A549 (cell line): ENCODE measurements at regions not wholly inside any gene's neighbourhood (a gene's known extent, or its start where the extent isn't known, plus 50 kb on each side); places are given as distances from the start of the nearest gene placed in this dataset.

ENCODE experiments used
- ATAC-seq, 2 experiments: fragments of 200-7000 bp in 1 of 2; fragments of >200 bp in 1 of 2; cut with Nextera tagmentation in 1 of 2; cut with Tn5 transposase in 1 of 2; 3 replicates each; pipeline versions ENCODE4 v1.8.0 to v1.9.1; 2018 to 2020; ENCODE audit warnings: mild to moderate bottlenecking in 1 of 2, moderate library complexity in 1 of 2
- CTCF ChIA-PET: fragments of 300-600 bp; sonication (Branson Sonifier 250); formaldehyde crosslinking; extraction: SDS; loops from one replicate; lab custom pipeline; 2021; ENCODE audit warnings: antibody characterized with exemption, inconsistent platforms; lab: Yijun Ruan, JAX
- POLR2A ChIA-PET: fragments of 350-600 bp; formaldehyde crosslinking; extraction: SDS; loops from one replicate; lab custom pipeline; 2021; ENCODE audit warnings: antibody characterized with exemption, inconsistent platforms; lab: Yijun Ruan, JAX
- DNase-seq, 2 experiments: peaks; one replicate each; pipeline versions ENCODE4 v3.0.0 to v3.0.0-alpha.2; 2011 to 2016; ENCODE audit warnings: low read depth in 1 of 2, low spot score in 1 of 2
- FAIRE-seq: peaks from 2 replicates; lab custom pipeline; 2011; peaks lifted over from hg19 to GRCh38; lab: Jason Lieb, UNC
- H3K27ac ChIP-seq, 2 experiments: fragments of >200 bp; sonication (Bioruptor Twin); formaldehyde crosslinking; 3 replicates each; pipeline ENCODE4 v1.5.1; 2016 to 2017
- H3K4me1 ChIP-seq: fragments of >200 bp; sonication (Bioruptor Twin); formaldehyde crosslinking; 3 replicates; pipeline ENCODE4 v1.6.1; 2016
- H3K4me2 ChIP-seq: fragments of >200 bp; sonication (Bioruptor Twin); formaldehyde crosslinking; 3 replicates; pipeline ENCODE4 v1.6.1; 2016
- H3K4me3 ChIP-seq: fragments of >200 bp; sonication (Bioruptor Twin); formaldehyde crosslinking; 3 replicates; pipeline ENCODE4 v1.5.1; 2016
- H3K9me3 ChIP-seq: fragments of >200 bp; sonication (Bioruptor Twin); formaldehyde crosslinking; 3 replicates; pipeline ENCODE4 v1.6.1; 2016
- CBX2 ChIP-seq: fragments of 200-600 bp; sonication (generic); IDR thresholded peaks from 2 replicates; pipeline ENCODE4 v1.6.1; 2016; ENCODE audit warnings: low read depth, mild to moderate bottlenecking, borderline replicate concordance
- CHD2 ChIP-seq: fragments of 150-350 bp; IDR thresholded peaks from 2 replicates; pipeline ENCODE4 v1.6.1; 2014; ENCODE audit warnings: low read length; ENCODE audit not compliant: partially characterized antibody
- ELK1 ChIP-seq: fragments of 150-350 bp; IDR thresholded peaks from 2 replicates; pipeline ENCODE4 v1.6.1; 2014; ENCODE audit warnings: low read depth, mild to moderate bottlenecking, low read length
- EP300 ChIP-seq, 2 experiments: fragments of >200 bp; sonication (Bioruptor Twin); formaldehyde crosslinking; IDR thresholded peaks; 2 replicates in 1 of 2; 3 replicates in 1 of 2; pipeline ENCODE4 v1.6.1; 2016 to 2017
- ESRRA ChIP-seq: fragments of 150-350 bp; IDR thresholded peaks from 2 replicates; pipeline ENCODE4 v1.6.1; 2014; ENCODE audit warnings: mild to moderate bottlenecking, low read length, borderline replicate concordance
- FOXS1 ChIP-seq: fragments of 250-450 bp; sonication (Bioruptor Pico); IDR thresholded peaks from 2 replicates; pipeline ENCODE4 v1.5.0; 2020; ENCODE audit warnings: mild to moderate bottlenecking, moderate library complexity
- GATA3 ChIP-seq: IDR thresholded peaks from 2 replicates; pipeline ENCODE4 v1.6.1; 2012; ENCODE audit warnings: borderline replicate concordance
- HOXA7 ChIP-seq: fragments of 250-450 bp; sonication (Bioruptor Pico); IDR thresholded peaks from 2 replicates; pipeline ENCODE4 v1.5.0; 2020; ENCODE audit warnings: mild to moderate bottlenecking, moderate library complexity
- JUN ChIP-seq, 2 experiments: fragments of >200 bp; sonication (Bioruptor Twin); formaldehyde crosslinking; IDR thresholded peaks; 2 replicates in 1 of 2; 3 replicates in 1 of 2; pipeline ENCODE4 v1.6.1; 2016 to 2017
- MAFK ChIP-seq: fragments of 450-650 bp; IDR thresholded peaks from 2 replicates; pipeline ENCODE4 v1.6.1; 2014; ENCODE audit not compliant: partially characterized antibody
- MAX ChIP-seq: IDR thresholded peaks from 2 replicates; pipeline ENCODE4 v1.6.1; 2012
- MAZ ChIP-seq: fragments of 150-350 bp; IDR thresholded peaks from 2 replicates; pipeline ENCODE4 v1.6.1; 2014; ENCODE audit warnings: antibody characterized with exemption, low read depth, low read length, borderline replicate concordance
- MYC ChIP-seq: IDR thresholded peaks from 2 replicates; pipeline ENCODE4 v1.6.1; 2012; ENCODE audit warnings: mild to moderate bottlenecking, inconsistent platforms, low read length, improper control_type of control experiment, borderline replicate concordance
- NPAS2 ChIP-seq: fragments of 250-450 bp; sonication (Bioruptor Pico); IDR thresholded peaks from 2 replicates; pipeline ENCODE4 v1.8.0; 2022; ENCODE audit warnings: mild to moderate bottlenecking, moderate library complexity, borderline replicate concordance
- POLR2A ChIP-seq: IDR thresholded peaks from 2 replicates; pipeline ENCODE4 v1.6.1; 2012; ENCODE audit warnings: mild to moderate bottlenecking, low read length
- RCOR1 ChIP-seq: fragments of 150-350 bp; IDR thresholded peaks from 2 replicates; pipeline ENCODE4 v1.6.1; 2014; ENCODE audit warnings: antibody characterized with exemption, low read length, low read depth
- REST ChIP-seq: fragments of 200-600 bp; sonication (generic); IDR thresholded peaks from 2 replicates; pipeline ENCODE4 v1.6.1; 2016; ENCODE audit warnings: antibody characterized with exemption, mild to moderate bottlenecking, moderate library complexity
- SMC3 ChIP-seq: fragments of >200 bp; sonication (Bioruptor Twin); formaldehyde crosslinking; IDR thresholded peaks from 3 replicates; pipeline ENCODE4 v1.6.1; 2018; ENCODE audit warnings: inconsistent platforms
- TP53 ChIP-seq: fragments of 250-450 bp; sonication (Bioruptor Pico); IDR thresholded peaks from 2 replicates; pipeline ENCODE4 v1.5.0; 2021; ENCODE audit warnings: mild to moderate bottlenecking, moderate library complexity
- ZC3H11A ChIP-seq: fragments of 450-650 bp; IDR thresholded peaks from 2 replicates; pipeline ENCODE4 v1.6.1; 2014; ENCODE audit warnings: antibody characterized with exemption, mild to moderate bottlenecking
- WGBS: methylation state at CpG from one replicate; pipeline ENCODE4 v1.1.6; 2017; ENCODE audit errors: missing lambda C conversion rate; 5-methylcytosine and 5-hydroxymethylcytosine counted together

- CTCF ChIA-PET = no interaction called here
- ATAC-seq = no peak
- no peak for FAIRE-seq
- POLR2A ChIA-PET = no interaction called here
- Histone ChIP-seq H3K4me2 (no peak overlapping the region), H3K27ac (no peak overlapping the region), H3K9me3 (no peaks in the 10 kb centered on the region), H3K4me3 (no peak overlapping the region), H3K4me1 (no peaks in the 10 kb centered on the region)
- no peak for DNase-seq
- TF ChIP-seq CBX2 (no peak), MYC (no peak), POLR2A (no peak), HOXA7 (CRISPR knock-in tag) (no peak), ELK1 (no peak), CHD2 (no peak), MAFK (peak; percentile 47)
Measured at GRCh38 chr2:34176693-34177092, 577.6 kb upstream of the FAM98A start.

GRCh38 chr2:34174506-34174905, 575.4 kb upstream of the FAM98A start:
- ChIA-PET CTCF (no interaction called here), POLR2A (no interaction called here)
- H3K4me2 ChIP-seq = no peak overlapping the region
- no peaks in the 10 kb centered on the region for H3K4me1 ChIP-seq
- no peak overlapping the region for H3K27ac ChIP-seq
- TF ChIP-seq HOXA7 (CRISPR knock-in tag) = no peak
- no peak for DNase-seq
- H3K9me3 ChIP-seq = no peaks in the 10 kb centered on the region
- FAIRE-seq = no peak
- H3K4me3 ChIP-seq = no peak overlapping the region
- WGBS = 5% methylated on average over 2 of the region's 2 CpGs
- ATAC-seq = no peak

- DNase-seq = no peak
- ATAC-seq = no peak
- Histone ChIP-seq H3K4me3 (no peak overlapping the region), H3K9me3 (no peaks in the 10 kb centered on the region), H3K4me2 (no peak overlapping the region)
- TF ChIP-seq NPAS2 (CRISPR knock-in tag) = no peak
- no peak for TF ChIP-seq FOXS1 (CRISPR knock-in tag)
- TF ChIP-seq REST = no peak
- TF ChIP-seq ZC3H11A = no peak
- TF ChIP-seq CBX2 = no peak
- no peak for TF ChIP-seq ESRRA
- no peak for TF ChIP-seq RCOR1
- no peak for TF ChIP-seq EP300 (IDR thresholded peaks at IDR 0.05)
- TF ChIP-seq MAZ = no peak
- TF ChIP-seq MAX = no peak
- TF ChIP-seq SMC3 = no peak
- no peak for TF ChIP-seq GATA3
- TF ChIP-seq JUN (IDR thresholded peaks at IDR 0.05) = no peak
- TF ChIP-seq TP53 = no peak
- TF ChIP-seq, all 56 proteins: peak for 0
- no peak overlapping the region for H3K27ac ChIP-seq
- POLR2A ChIA-PET = no interaction called here
- FAIRE-seq = no peak
- CTCF ChIA-PET = no interaction called here
- no peaks in the 10 kb centered on the region for H3K4me1 ChIP-seq
- 21% methylated on average over 4 of the region's 4 CpGs for WGBS
Measured at GRCh38 chr2:34162231-34162630, 563.1 kb upstream of the FAM98A start.
